ENCODE measurements at regions not wholly inside any gene's neighbourhood (a gene's known extent, or its start where the extent isn't known, plus 50 kb on each side); places are given as distances from the start of the nearest gene placed in this dataset.

DNA sequence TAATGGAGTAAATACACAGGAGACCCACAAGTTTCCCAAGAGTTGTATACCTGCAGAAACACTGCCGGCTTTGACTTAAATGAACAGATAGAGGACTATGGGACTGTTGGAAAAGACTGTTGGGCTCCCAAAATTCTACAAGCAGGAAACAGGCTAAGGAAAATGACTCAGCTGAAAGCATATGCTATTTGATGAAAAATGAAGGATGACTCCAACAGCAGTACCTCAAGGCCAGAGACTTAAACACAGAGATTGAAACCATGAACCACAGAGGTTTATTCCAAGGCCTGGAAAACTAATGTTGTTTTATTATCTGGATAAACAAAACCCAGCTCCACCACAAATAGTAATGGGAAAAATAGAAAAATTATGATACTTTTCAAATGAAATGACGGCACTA lies 187.7 kb downstream of the TNFSF18 start:
- Histone ChIP-seq H3K36me3 (no peaks in the 10 kb centered on the region), H3K27ac (no peak overlapping the region), H3K27me3 (no peaks in the 10 kb centered on the region), H3K4me3 (no peak overlapping the region), H3K4me1 (no peaks in the 10 kb centered on the region), H3K9me3 (peaks cover 0 to 6% of the 10 kb centered on the region in 2 donors)
- intact Hi-C loops (cut with DNase I; ENCODE audit: low total_unique reads) = no loop called here
- DNase-seq (ENCODE audit: low spot score in 2 of 2) = no peak
- TF ChIP-seq CTCF (IDR thresholded peaks at IDR 0.05) (no peak), POLR2AphosphoS5 (IDR thresholded peaks at IDR 0.05) (no peak), POLR2A (IDR thresholded peaks at IDR 0.05) (no peak)

DNA sequence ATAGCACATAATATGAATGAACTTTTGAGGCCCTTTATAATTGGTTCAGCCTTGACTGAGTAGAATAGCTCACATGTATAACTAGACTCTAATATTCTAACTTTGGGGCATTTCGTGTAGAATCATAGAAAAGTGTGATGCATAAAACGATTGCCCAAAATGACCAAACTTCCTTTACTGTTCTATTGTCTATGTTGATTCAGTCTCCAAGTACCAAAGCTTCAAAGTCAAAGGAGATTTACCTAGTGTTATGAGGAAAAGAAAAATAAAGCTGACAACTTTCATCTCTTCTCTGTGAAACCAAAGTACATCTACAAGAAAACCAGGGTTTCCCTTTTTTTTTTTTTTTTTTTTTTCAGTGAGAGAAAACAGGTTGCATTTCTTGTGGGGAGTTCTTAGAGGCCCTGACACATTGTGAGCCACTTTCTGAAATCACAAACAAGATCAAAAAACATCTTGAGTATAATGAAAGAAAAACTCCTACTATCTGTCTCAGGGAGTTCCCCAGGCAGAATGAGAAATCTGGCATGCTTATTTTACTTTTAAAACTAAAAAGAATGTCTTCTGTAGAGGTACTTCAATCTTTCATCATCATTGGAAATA lies 183.4 kb downstream of the TNFSF18 start:
- TF ChIP-seq POLR2AphosphoS5 (IDR thresholded peaks at IDR 0.05) (no peak), CTCF (IDR thresholded peaks at IDR 0.05) (no peak), POLR2A (IDR thresholded peaks at IDR 0.05) (no peak)
- no peak for DNase-seq (ENCODE audit: low spot score in 2 of 2)
- intact Hi-C loops (cut with DNase I; ENCODE audit: low total_unique reads) = no loop called here

GRCh38 chr1:172870901-172871606 lies 179.7 kb downstream of the TNFSF18 start:
- no peaks in the 10 kb centered on the region for H3K36me3 ChIP-seq

More for the DNA sequence above, 183.4 kb downstream of the TNFSF18 start:
- Histone ChIP-seq H3K9me3 (no peaks in the 10 kb centered on the region), H3K27ac (no peak overlapping the region), H3K27me3 (no peaks in the 10 kb centered on the region), H3K4me3 (no peak overlapping the region), H3K36me3 (no peaks in the 10 kb centered on the region), H3K4me1 (no peaks in the 10 kb centered on the region)

GRCh38 chr1:172874950-172875349 lies 175.8 kb downstream of the TNFSF18 start:
- Histone ChIP-seq H3K9me3 (no peaks in the 10 kb centered on the region), H3K27ac (no peak overlapping the region), H3K4me1 (no peaks in the 10 kb centered on the region), H3K27me3 (no peaks in the 10 kb centered on the region), H3K4me3 (no peak overlapping the region), H3K36me3 (no peaks in the 10 kb centered on the region)
- no peak for DNase-seq (ENCODE audit: low spot score in 2 of 2)
- TF ChIP-seq POLR2A (IDR thresholded peaks at IDR 0.05) (no peak), CTCF (IDR thresholded peaks at IDR 0.05) (no peak)
- intact Hi-C loops (cut with DNase I; ENCODE audit: low total_unique reads) = no loop called here

More at GRCh38 chr1:172870901-172871606, 179.7 kb downstream of the TNFSF18 start:
- H3K4me1 ChIP-seq = no peaks in the 10 kb centered on the region
- TF ChIP-seq POLR2A (IDR thresholded peaks at IDR 0.05) (no peak), POLR2AphosphoS5 (IDR thresholded peaks at IDR 0.05) (no peak), CTCF (IDR thresholded peaks at IDR 0.05) (no peak)
- intact Hi-C loops (cut with DNase I; ENCODE audit: low total_unique reads) = no loop called here
- no peak overlapping the region for H3K4me3 ChIP-seq
- H3K27me3 ChIP-seq = no peaks in the 10 kb centered on the region
- H3K27ac ChIP-seq = no peak overlapping the region
- DNase-seq (ENCODE audit: low spot score in 2 of 2) = no peak
- H3K9me3 ChIP-seq = no peaks in the 10 kb centered on the region

DNA sequence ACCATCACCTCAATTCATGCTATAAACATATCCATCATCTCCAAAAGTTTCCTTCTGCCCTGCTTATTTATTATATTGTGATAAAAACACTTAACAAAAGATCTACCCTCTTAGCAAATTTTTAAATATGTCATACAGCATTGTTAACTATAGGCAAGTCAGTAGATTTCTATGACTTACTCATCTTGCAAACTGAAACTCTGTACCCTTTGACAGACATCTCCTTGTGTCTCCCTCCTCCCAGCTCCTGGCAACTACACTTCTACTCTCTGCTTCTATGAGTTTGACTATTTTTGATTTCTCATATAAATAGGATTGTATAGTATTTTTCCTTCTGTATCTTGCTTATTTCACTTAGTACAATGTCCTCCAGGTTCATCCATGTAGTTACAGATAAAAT lies 174.8 kb downstream of the TNFSF18 start:
- Histone ChIP-seq H3K4me1 (no peaks in the 10 kb centered on the region), H3K27ac (no peak overlapping the region), H3K9me3 (no peaks in the 10 kb centered on the region), H3K36me3 (no peaks in the 10 kb centered on the region), H3K4me3 (no peak overlapping the region), H3K27me3 (no peaks in the 10 kb centered on the region)
- no peak for DNase-seq (ENCODE audit: low spot score in 2 of 2)
- TF ChIP-seq POLR2A (IDR thresholded peaks at IDR 0.05) = no peak
- no peak for TF ChIP-seq POLR2AphosphoS5 (IDR thresholded peaks at IDR 0.05)
- TF ChIP-seq CTCF (IDR thresholded peaks at IDR 0.05) = no peak
- intact Hi-C loops (cut with DNase I; ENCODE audit: low total_unique reads) = no loop called here

Measured in breast epithelium (tissue), 4 donors.